ENCODE measurements at regions not wholly inside any gene's neighbourhood (a gene's known extent, or its start where the extent isn't known, plus 50 kb on each side); places are given as distances from the start of the nearest gene placed in this dataset.

DNA sequence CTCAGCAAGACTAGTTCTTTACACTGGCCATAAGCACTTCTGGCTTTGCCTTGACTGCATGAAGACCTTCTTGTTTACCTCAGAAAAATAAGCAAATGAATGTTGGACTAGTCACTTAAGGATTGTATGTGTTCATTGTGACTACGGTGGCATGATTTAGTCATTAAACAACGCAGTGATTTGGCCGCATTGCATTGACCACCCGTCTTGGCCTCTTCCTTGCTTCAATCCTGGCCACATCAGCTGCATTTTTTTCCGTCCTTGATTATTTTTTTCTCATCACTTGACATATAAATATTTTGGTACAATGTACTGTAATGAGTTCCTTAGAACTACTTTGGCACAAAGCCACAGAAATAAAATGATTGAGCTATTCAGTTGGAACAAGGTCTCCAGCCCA, 656.2 kb downstream of the RAB28 start:
- Mint-ChIP-seq H3K4me3 (no peak overlapping the region), H3K9me3 (peaks cover 13% of the 10 kb centered on the region), H3K36me3 (ENCODE audit: low read depth) (no peaks in the 10 kb centered on the region), H3K27me3 (no peaks in the 10 kb centered on the region), H3K4me1 (ENCODE audit: low read depth) (no peaks in the 10 kb centered on the region), H3K27ac (no peak overlapping the region)
- no peaks in the 10 kb centered on the region for H3K4me1 ChIP-seq (ENCODE audit: insufficient read depth, low read length)
- ChIA-PET POLR2A (no interaction called here), CTCF (no interaction called here)
- intact Hi-C loops (cut with DNase I, micrococcal nuclease) = loop anchor here in 1 of 2 experiments (1.0 kb wide), 1 partner anchor 11 kb away; no protein-coding TSS in a partner anchor
- no peak overlapping the region for H3K27ac ChIP-seq (ENCODE audit: low read depth in 1 of 2, low read length in 2 of 2)
- DNase-seq (no peak), ATAC-seq (ENCODE audit: poor library complexity) (no peak)
- no peaks in the 10 kb centered on the region for H3K27me3 ChIP-seq (ENCODE audit: control insufficient read depth in 1 of 2, insufficient read depth in 2 of 2, low read length in 2 of 2)
- TF ChIP-seq, protein P1, sequence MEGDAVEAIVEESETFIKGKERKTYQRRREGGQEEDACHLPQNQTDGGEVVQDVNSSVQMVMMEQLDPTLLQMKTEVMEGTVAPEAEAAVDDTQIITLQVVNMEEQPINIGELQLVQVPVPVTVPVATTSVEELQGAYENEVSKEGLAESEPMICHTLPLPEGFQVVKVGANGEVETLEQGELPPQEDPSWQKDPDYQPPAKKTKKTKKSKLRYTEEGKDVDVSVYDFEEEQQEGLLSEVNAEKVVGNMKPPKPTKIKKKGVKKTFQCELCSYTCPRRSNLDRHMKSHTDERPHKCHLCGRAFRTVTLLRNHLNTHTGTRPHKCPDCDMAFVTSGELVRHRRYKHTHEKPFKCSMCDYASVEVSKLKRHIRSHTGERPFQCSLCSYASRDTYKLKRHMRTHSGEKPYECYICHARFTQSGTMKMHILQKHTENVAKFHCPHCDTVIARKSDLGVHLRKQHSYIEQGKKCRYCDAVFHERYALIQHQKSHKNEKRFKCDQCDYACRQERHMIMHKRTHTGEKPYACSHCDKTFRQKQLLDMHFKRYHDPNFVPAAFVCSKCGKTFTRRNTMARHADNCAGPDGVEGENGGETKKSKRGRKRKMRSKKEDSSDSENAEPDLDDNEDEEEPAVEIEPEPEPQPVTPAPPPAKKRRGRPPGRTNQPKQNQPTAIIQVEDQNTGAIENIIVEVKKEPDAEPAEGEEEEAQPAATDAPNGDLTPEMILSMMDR (IDR thresholded peaks at IDR 0.05) = no peak
- H3K9me3 ChIP-seq (ENCODE audit: control insufficient read depth in 1 of 2, insufficient read depth in 1 of 2, low read length in 2 of 2) = peaks cover 0 to 6% of the 10 kb centered on the region in 2 experiments
- H3K36me3 ChIP-seq (ENCODE audit: insufficient read depth, low read length) = no peaks in the 10 kb centered on the region
- H3K4me3 ChIP-seq (ENCODE audit: low read length) = no peak overlapping the region

DNA sequence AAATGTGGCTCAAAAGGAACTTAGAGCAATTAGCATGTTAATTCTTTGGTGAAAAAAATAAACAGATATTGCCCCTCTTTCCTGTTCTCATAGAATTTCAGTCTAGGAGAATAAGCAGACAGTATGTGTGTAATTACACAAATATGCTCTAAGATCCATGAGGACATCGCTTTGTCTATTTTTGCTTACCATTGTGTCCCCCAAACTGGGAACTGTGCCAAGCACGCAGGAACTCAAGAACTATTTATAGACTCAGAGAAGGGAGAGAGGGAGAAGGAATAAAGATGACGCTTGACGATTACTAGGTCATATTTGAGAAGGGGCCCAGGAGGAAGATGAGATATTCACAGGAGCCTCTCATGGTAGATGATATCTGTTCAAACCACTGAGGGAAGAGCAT, 692.6 kb downstream of the RAB28 start:
- TF ChIP-seq, protein P1 (IDR thresholded peaks at IDR 0.05) = no peak
- ATAC-seq (ENCODE audit: poor library complexity) (no peak), DNase-seq (no peak)
- H3K36me3 Mint-ChIP-seq (ENCODE audit: low read depth) = no peaks in the 10 kb centered on the region
- no peak overlapping the region for H3K27ac ChIP-seq (ENCODE audit: low read depth in 1 of 2, low read length in 2 of 2)
- H3K4me1 ChIP-seq (ENCODE audit: insufficient read depth, low read length) = no peaks in the 10 kb centered on the region
- H3K4me1 Mint-ChIP-seq (ENCODE audit: low read depth) = no peaks in the 10 kb centered on the region
- CTCF ChIA-PET = interaction anchor here (0.6 kb wide), 1 partner anchor 739 kb away, joined by 4 read pairs; no protein-coding TSS in a partner anchor
- H3K27me3 ChIP-seq (ENCODE audit: control insufficient read depth in 1 of 2, insufficient read depth in 2 of 2, low read length in 2 of 2) = no peaks in the 10 kb centered on the region
- POLR2A ChIA-PET = no interaction called here
- H3K9me3 Mint-ChIP-seq = peaks cover 11% of the 10 kb centered on the region
- H3K4me3 ChIP-seq (ENCODE audit: low read length) = no peak overlapping the region
- intact Hi-C loops (cut with DNase I, micrococcal nuclease) = no loop called here
- no peak overlapping the region for H3K4me3 Mint-ChIP-seq
- no peaks in the 10 kb centered on the region for H3K27me3 Mint-ChIP-seq
- no peak overlapping the region for H3K27ac Mint-ChIP-seq
- no peaks in the 10 kb centered on the region for H3K36me3 ChIP-seq (ENCODE audit: insufficient read depth, low read length)
- H3K9me3 ChIP-seq (ENCODE audit: control insufficient read depth in 1 of 2, insufficient read depth in 1 of 2, low read length in 2 of 2) = no peaks in the 10 kb centered on the region

DNA sequence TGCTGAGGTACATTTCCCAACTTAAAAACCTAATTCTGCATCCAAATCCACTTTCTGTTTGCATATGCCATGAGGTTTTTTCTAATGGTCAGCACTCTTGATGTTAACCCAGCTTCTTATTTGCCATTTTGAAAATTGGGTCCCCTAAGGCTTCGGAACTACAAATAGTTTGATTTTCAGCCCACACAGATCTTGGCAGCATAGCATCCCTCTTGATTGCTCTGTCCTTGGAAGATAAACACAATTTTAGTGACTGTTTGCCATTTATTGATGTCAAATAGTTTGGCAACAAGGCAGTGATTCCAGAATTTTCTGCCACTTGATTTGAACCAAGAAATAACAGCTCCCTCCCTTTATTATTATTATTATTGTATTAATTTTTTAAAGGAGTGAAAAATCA, 696.9 kb downstream of the RAB28 start:
- no peaks in the 10 kb centered on the region for H3K4me1 ChIP-seq (ENCODE audit: insufficient read depth, low read length)
- ChIA-PET CTCF (no interaction called here), POLR2A (interaction anchor here (0.6 kb wide), 1 partner anchor 9 kb away, joined by 3 read pairs; no protein-coding TSS in a partner anchor)
- H3K27me3 Mint-ChIP-seq = no peaks in the 10 kb centered on the region
- H3K27me3 ChIP-seq (ENCODE audit: control insufficient read depth in 1 of 2, insufficient read depth in 2 of 2, low read length in 2 of 2) = no peaks in the 10 kb centered on the region
- intact Hi-C loops (cut with DNase I, micrococcal nuclease) = no loop called here
- H3K4me3 Mint-ChIP-seq = no peak overlapping the region
- no peaks in the 10 kb centered on the region for H3K4me1 Mint-ChIP-seq (ENCODE audit: low read depth)
- peaks cover 9% of the 10 kb centered on the region for H3K9me3 Mint-ChIP-seq
- TF ChIP-seq, protein P1 (IDR thresholded peaks at IDR 0.05) = no peak
- H3K9me3 ChIP-seq (ENCODE audit: control insufficient read depth in 1 of 2, insufficient read depth in 1 of 2, low read length in 2 of 2) = no peaks in the 10 kb centered on the region
- H3K36me3 Mint-ChIP-seq (ENCODE audit: low read depth) = no peaks in the 10 kb centered on the region
- no peak overlapping the region for H3K27ac ChIP-seq (ENCODE audit: low read depth in 1 of 2, low read length in 2 of 2)
- no peaks in the 10 kb centered on the region for H3K36me3 ChIP-seq (ENCODE audit: insufficient read depth, low read length)
- ATAC-seq (ENCODE audit: poor library complexity) (no peak), DNase-seq (no peak)
- no peak overlapping the region for H3K4me3 ChIP-seq (ENCODE audit: low read length)
- no peak overlapping the region for H3K27ac Mint-ChIP-seq
